Endothelial cell of umbilical vein (primary cell): ENCODE measurements at regions not wholly inside any gene's neighbourhood (a gene's known extent, or its start where the extent isn't known, plus 50 kb on each side); places are given as distances from the start of the nearest gene placed in this dataset.
A peak's percentile ranks its signal among the peaks of the same experiment; 100 is the strongest.
"Not testable (repeated sequence)": the region's sequence is repeated elsewhere in the genome, so short reads cannot be mapped to it uniquely, and the experiment has no call there.

ENCODE experiments used
- BruUV-seq: library from RNA; stranded (reverse); fragments of 400-500 nt; replicated peaks from 2 replicates; lab custom pipeline; 2021; lab: Mats Ljungman, UMichigan
- CTCF ChIA-PET: fragments of 300-600, 350-600 bp; sonication (Branson Sonifier 250); formaldehyde crosslinking; loops from one replicate; lab custom pipeline; 2021; ENCODE audit warnings: antibody characterized with exemption, inconsistent platforms; lab: Charles Lee
- POLR2A ChIA-PET: fragments of 300-600, 350-600 bp; sonication (Branson Sonifier 250); formaldehyde crosslinking; loops from one replicate; lab custom pipeline; 2021; ENCODE audit warnings: antibody characterized with exemption, inconsistent platforms; lab: Charles Lee
- DNase-seq: peaks from one replicate; pipeline ENCODE4 v3.0.0-alpha.2; 2011; ENCODE audit warnings: low read depth, low spot score
- FAIRE-seq: peaks from 2 replicates; lab custom pipeline; 2011; peaks lifted over from hg19 to GRCh38; lab: Jason Lieb, UNC
- H2AFZ ChIP-seq: 2 replicates; pipeline ENCODE4 v1.6.0; 2012; ENCODE audit warnings: low read depth, low read length, control low read depth, inconsistent platforms
- H3K27ac ChIP-seq: 2 replicates; pipeline ENCODE4 v1.5.1; 2011; ENCODE audit warnings: low read depth, mild to moderate bottlenecking, control low read depth, low read length, moderate library complexity; ENCODE audit not compliant: insufficient read depth
- H3K27me3 ChIP-seq, 2 experiments: 2 replicates each; pipeline versions ENCODE4 v1.6.0 to v1.6.1; 2011; ENCODE audit warnings: low read length in 2 of 2, mixed read lengths in 1 of 2; ENCODE audit not compliant: control insufficient read depth in 2 of 2, insufficient read depth in 2 of 2
- H3K36me3 ChIP-seq, 2 experiments: 2 replicates in 1 of 2; 3 replicates in 1 of 2; pipeline ENCODE4 v1.5.1; 2011; ENCODE audit warnings: low read length in 2 of 2, mild to moderate bottlenecking in 1 of 2, moderate library complexity in 1 of 2; ENCODE audit not compliant: control insufficient read depth in 2 of 2, insufficient read depth in 2 of 2; ENCODE audit errors: extremely low read depth in 1 of 2
- H3K4me1 ChIP-seq: 3 replicates; pipeline ENCODE4 v1.5.1; 2011; ENCODE audit warnings: mild to moderate bottlenecking, low read length; ENCODE audit not compliant: control insufficient read depth, insufficient read depth; ENCODE audit errors: extremely low read depth
- H3K4me2 ChIP-seq: 2 replicates; pipeline ENCODE4 v1.6.1; 2011; ENCODE audit warnings: low read length, control low read depth, mixed read lengths; ENCODE audit not compliant: insufficient read depth
- H3K4me3 ChIP-seq, 3 experiments: fragments of 200-600 bp in 1 of 3; sonication (generic), shearing (Covaris generic) in 1 of 3; replicated peaks in 1 of 3; 2 replicates each; pipeline ENCODE4 v1.5.1; 2011 to 2016; ENCODE audit warnings: control low read depth in 3 of 3, low read length in 3 of 3, mild to moderate bottlenecking in 2 of 3, inconsistent platforms in 1 of 3, low read depth in 1 of 3, moderate library complexity in 1 of 3; ENCODE audit not compliant: insufficient read depth in 1 of 3
- H3K79me2 ChIP-seq: 2 replicates; pipeline ENCODE4 v1.6.0; 2012; ENCODE audit warnings: low read length, inconsistent platforms; ENCODE audit not compliant: control insufficient read depth, insufficient read depth
- H3K9ac ChIP-seq: replicated peaks from 2 replicates; pipeline ENCODE3; 2011; ENCODE audit warnings: low read length, control low read depth; ENCODE audit not compliant: insufficient read depth; ENCODE audit errors: extremely low read depth
- H3K9me1 ChIP-seq: replicated peaks from 3 replicates; pipeline ENCODE4 v1.6.0; 2011; ENCODE audit warnings: mild to moderate bottlenecking, low read length; ENCODE audit not compliant: control insufficient read depth, insufficient read depth; ENCODE audit errors: extremely low read depth
- H3K9me3 ChIP-seq: replicated peaks from 2 replicates; pipeline ENCODE4 v1.5.1; 2012; ENCODE audit warnings: low read length, inconsistent platforms; ENCODE audit not compliant: control insufficient read depth, insufficient read depth
- H4K20me1 ChIP-seq: replicated peaks from 2 replicates; pipeline ENCODE3; 2011; ENCODE audit warnings: mild to moderate bottlenecking, low read length; ENCODE audit not compliant: control insufficient read depth, insufficient read depth; ENCODE audit errors: extremely low read depth
- POLR2AphosphoS5 ChIP-seq: IDR thresholded peaks from 2 replicates; pipeline ENCODE4 v1.6.1; 2012; ENCODE audit warnings: low read depth, mild to moderate bottlenecking, control low read depth, low read length, moderate library complexity; ENCODE audit not compliant: insufficient read depth
- dilution Hi-C: fragments of 300-500 bp; cut with MboI; formaldehyde crosslinking; loops from one replicate; pipeline ENCODE4 v1.15.0; 2019; ENCODE audit warnings: low sequenced_read_pairs; ENCODE audit not compliant: extremely low pct_ligation_motif_present
- intact Hi-C: fragments of 100-400 bp; cut with micrococcal nuclease; formaldehyde crosslinking; loops from one replicate; pipeline ENCODE4 v1.10.0; 2022

GRCh38 chr9:62667137-62667824 is 1477.4 kb downstream of the SPATA31A7 start:
- BruUV-seq, H3K9me3 ChIP-seq, H3K9me1 ChIP-seq, H3K4me3 ChIP-seq, H2AFZ ChIP-seq, H3K9ac ChIP-seq, DNase-seq, FAIRE-seq, H3K36me3 ChIP-seq, H3K4me1 ChIP-seq, CTCF ChIA-PET, H3K4me2 ChIP-seq, dilution Hi-C loops, H4K20me1 ChIP-seq, H3K27me3 ChIP-seq, POLR2A ChIA-PET, H3K79me2 ChIP-seq, intact Hi-C loops, H3K27ac ChIP-seq: not testable (repeated sequence)
- peak; percentile 4 for TF ChIP-seq POLR2AphosphoS5

DNA sequence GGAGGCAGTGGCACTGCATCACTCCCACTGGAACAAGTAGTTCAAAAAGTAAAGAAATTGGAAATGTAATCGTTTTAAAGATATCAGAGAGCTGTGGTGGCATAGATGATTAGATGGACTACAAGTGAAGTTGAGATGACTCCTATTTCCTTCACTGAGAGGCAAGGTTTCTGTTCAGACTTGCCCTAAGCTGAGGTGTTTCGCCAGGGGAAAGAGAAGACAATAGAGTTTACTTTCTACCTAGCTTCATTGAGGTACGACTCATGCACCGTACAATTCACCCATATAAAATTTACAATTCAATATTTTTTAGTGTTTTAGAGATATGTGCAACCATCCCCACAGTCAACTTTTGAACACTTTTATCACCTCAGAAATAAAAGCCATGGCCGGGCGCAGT is 1487.2 kb downstream of the SPATA31A7 start:
- H3K4me3 ChIP-seq, H3K4me1 ChIP-seq, CTCF ChIA-PET, H3K4me2 ChIP-seq, H3K79me2 ChIP-seq, H3K9ac ChIP-seq, H2AFZ ChIP-seq, H3K36me3 ChIP-seq, DNase-seq, POLR2A ChIA-PET, H3K9me3 ChIP-seq, FAIRE-seq, BruUV-seq, H4K20me1 ChIP-seq, intact Hi-C loops, H3K27me3 ChIP-seq, H3K27ac ChIP-seq, dilution Hi-C loops, H3K9me1 ChIP-seq: not testable (repeated sequence)

DNA sequence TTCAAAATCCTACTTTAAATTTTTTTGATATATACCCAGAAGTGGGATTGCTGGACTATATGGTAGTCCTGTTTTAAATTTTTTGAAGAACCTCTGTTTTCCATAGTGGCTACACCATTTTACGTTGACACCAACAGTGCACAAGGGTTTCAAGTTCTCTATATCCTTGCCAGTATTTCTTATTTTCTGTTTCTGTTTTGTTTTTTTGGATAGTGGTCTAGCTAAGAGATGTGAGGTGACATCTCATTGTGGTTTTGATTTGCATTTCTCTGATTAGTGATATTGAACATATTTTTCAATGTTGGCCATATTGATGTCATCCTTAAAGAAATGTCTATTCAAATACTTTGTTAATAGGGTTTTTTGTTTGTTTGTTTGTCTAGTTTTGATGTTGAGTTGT is 1488.5 kb downstream of the SPATA31A7 start:
- H3K4me3 ChIP-seq, intact Hi-C loops, FAIRE-seq, H3K4me1 ChIP-seq, BruUV-seq, H3K27me3 ChIP-seq, H3K9ac ChIP-seq, CTCF ChIA-PET, H3K9me1 ChIP-seq, POLR2A ChIA-PET, H3K79me2 ChIP-seq, H3K36me3 ChIP-seq, H4K20me1 ChIP-seq, H3K27ac ChIP-seq, H3K9me3 ChIP-seq, H3K4me2 ChIP-seq, H2AFZ ChIP-seq, dilution Hi-C loops, DNase-seq: not testable (repeated sequence)

- H3K9ac ChIP-seq, H3K27ac ChIP-seq, H3K79me2 ChIP-seq, H3K4me1 ChIP-seq, H3K4me2 ChIP-seq, FAIRE-seq, H2AFZ ChIP-seq, H3K9me3 ChIP-seq, H3K9me1 ChIP-seq, H3K27me3 ChIP-seq, DNase-seq, dilution Hi-C loops, H3K36me3 ChIP-seq, CTCF ChIA-PET, H3K4me3 ChIP-seq, H4K20me1 ChIP-seq, POLR2A ChIA-PET, BruUV-seq, intact Hi-C loops: not testable (repeated sequence)
Observed at GRCh38 chr9:62679020-62679419, 1489.2 kb downstream of the SPATA31A7 start.
